H1 (cell line): ENCODE measurements at regions not wholly inside any gene's neighbourhood (a gene's known extent, or its start where the extent isn't known, plus 50 kb on each side); places are given as distances from the start of the nearest gene placed in this dataset.

Source experiments
- CREB1 ChIP-seq: IDR thresholded peaks from 2 replicates; pipeline ENCODE4 v1.6.1; 2012; ENCODE audit warnings: inconsistent platforms
- CTBP2 ChIP-seq: IDR thresholded peaks from 2 replicates; pipeline ENCODE4 v1.7.0; 2011; ENCODE audit warnings: borderline replicate concordance, mild to moderate bottlenecking, moderate library complexity, mixed read lengths, low read length; ENCODE audit not compliant: insufficient read depth, insufficient read length
- HDAC2 ChIP-seq, 2 experiments: fragments of 300-600 bp in 1 of 2; sonication (generic) in 1 of 2; IDR thresholded peaks; 2 replicates each; pipeline ENCODE4 v1.6.1; 2011 to 2012; ENCODE audit warnings: low read depth in 2 of 2, low read length in 2 of 2, mild to moderate bottlenecking in 2 of 2, moderate library complexity in 2 of 2, borderline replicate concordance in 1 of 2, inconsistent platforms in 1 of 2
- SIRT6 ChIP-seq: IDR thresholded peaks from one replicate; pipeline ENCODE4 v1.7.1; 2012; ENCODE audit warnings: low read length, inconsistent platforms
- SUZ12 ChIP-seq: fragments of 200-600 bp; sonication (generic); IDR thresholded peaks from 2 replicates; pipeline ENCODE4 v1.6.1; 2012; ENCODE audit warnings: mild to moderate bottlenecking, inconsistent platforms, low read length, moderate library complexity, mixed read lengths

- TF ChIP-seq CTBP2 (no peak), HDAC2 (IDR thresholded peaks at IDR 0.05; ENCODE audit: borderline replicate concordance in 1 of 2, low read depth in 2 of 2, low read length in 2 of 2) (no peak), SUZ12 (no peak), SIRT6 (no peak), CREB1 (no peak)
Measured at GRCh38 chr1:214202992-214203391, 78.0 kb upstream of the SMYD2 start (continued).
